Left ventricle myocardium inferior (tissue), 1 donor: ENCODE measurements at regions not wholly inside any gene's neighbourhood (a gene's known extent, or its start where the extent isn't known, plus 50 kb on each side); places are given as distances from the start of the nearest gene placed in this dataset.

Experiments
- DNase-seq: peaks from one replicate; pipeline ENCODE4 v3.0.0-alpha.2; 2020
- H3K27ac ChIP-seq: fragments of 200-600 bp; replicated peaks from 2 replicates; pipeline ENCODE4 v1.8.0; 2021
- H3K27me3 ChIP-seq: fragments of 200-600 bp; 2 replicates; pipeline ENCODE4 v1.8.0; 2021; ENCODE audit warnings: low read depth
- H3K36me3 ChIP-seq: fragments of 200-600 bp; 2 replicates; pipeline ENCODE4 v1.8.0; 2021
- H3K4me1 ChIP-seq: fragments of 200-600 bp; 2 replicates; pipeline ENCODE4 v1.8.0; 2021
- H3K4me3 ChIP-seq: fragments of 200-600 bp; 2 replicates; pipeline ENCODE4 v1.8.0; 2021; ENCODE audit warnings: mild to moderate bottlenecking, moderate library complexity
- H3K9me3 ChIP-seq: fragments of 200-600 bp; replicated peaks from 2 replicates; pipeline ENCODE4 v1.8.0; 2021
- intact Hi-C: fragments of 100-400 bp; cut with micrococcal nuclease; formaldehyde crosslinking; loops from one replicate; pipeline ENCODE4 v1.11.0; 2022
- TF ChIP-seq, protein P1 (sequence below): fragments of 200-600 bp; IDR thresholded peaks from 2 replicates; pipeline ENCODE4 v1.8.0; 2021; ENCODE audit warnings: antibody characterized with exemption, mild to moderate bottlenecking, borderline replicate concordance
- donor health status: DM: no; HTN: yes; CAD: no; lungs with severe emphysema.

DNA sequence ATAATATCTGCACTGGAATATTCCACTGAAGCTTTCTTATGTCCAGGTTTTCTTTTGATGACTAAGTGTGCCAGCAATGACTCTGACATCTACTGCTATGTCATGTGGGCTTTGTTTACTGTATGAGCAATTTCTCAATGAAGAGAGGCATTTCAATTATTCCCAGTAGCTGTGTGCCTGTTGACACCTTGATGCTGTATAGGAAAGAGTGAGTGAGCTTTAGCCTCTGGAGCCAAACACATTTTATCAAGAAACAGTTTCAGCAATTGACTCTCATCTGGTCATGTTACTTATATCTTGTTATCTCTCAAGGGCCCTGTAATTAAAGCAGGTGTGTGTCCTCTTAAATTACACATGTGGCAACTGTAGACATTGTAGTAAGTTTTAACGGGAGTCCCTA lies 493.2 kb upstream of the FANCL start:
- H3K27me3 ChIP-seq, result peaks cover 8% of the 10 kb centered on the region
- no peak overlapping the region for H3K4me3 ChIP-seq
- TF ChIP-seq, protein P1, sequence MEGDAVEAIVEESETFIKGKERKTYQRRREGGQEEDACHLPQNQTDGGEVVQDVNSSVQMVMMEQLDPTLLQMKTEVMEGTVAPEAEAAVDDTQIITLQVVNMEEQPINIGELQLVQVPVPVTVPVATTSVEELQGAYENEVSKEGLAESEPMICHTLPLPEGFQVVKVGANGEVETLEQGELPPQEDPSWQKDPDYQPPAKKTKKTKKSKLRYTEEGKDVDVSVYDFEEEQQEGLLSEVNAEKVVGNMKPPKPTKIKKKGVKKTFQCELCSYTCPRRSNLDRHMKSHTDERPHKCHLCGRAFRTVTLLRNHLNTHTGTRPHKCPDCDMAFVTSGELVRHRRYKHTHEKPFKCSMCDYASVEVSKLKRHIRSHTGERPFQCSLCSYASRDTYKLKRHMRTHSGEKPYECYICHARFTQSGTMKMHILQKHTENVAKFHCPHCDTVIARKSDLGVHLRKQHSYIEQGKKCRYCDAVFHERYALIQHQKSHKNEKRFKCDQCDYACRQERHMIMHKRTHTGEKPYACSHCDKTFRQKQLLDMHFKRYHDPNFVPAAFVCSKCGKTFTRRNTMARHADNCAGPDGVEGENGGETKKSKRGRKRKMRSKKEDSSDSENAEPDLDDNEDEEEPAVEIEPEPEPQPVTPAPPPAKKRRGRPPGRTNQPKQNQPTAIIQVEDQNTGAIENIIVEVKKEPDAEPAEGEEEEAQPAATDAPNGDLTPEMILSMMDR, result no peak
- no peak for DNase-seq
- H3K27ac ChIP-seq, result no peak overlapping the region
- H3K9me3 ChIP-seq, result no peaks in the 10 kb centered on the region
- intact Hi-C loops, result no loop called here
- no peaks in the 10 kb centered on the region for H3K4me1 ChIP-seq
- no peaks in the 10 kb centered on the region for H3K36me3 ChIP-seq

DNA sequence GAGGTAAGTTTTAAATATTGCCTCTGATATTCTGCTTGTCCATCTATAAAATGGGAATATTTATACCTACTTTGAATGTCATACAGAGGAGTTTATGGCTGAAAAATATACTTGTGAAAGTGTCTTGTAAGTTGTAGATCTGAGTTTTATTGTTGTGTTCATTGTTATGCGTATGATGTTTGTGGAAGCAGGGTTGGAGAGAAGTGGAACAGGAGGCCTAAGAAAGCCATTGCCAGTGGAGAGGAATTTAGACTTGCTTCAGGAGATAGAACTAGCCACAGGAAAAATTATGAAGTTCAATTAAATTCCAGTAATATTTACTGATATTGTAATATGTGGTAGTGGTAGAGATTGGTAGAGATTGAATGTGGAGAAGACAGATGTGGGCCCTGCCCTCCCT lies 491.9 kb upstream of the FANCL start:
- no peak overlapping the region for H3K27ac ChIP-seq
- TF ChIP-seq, protein P1, result no peak
- DNase-seq, result no peak
- no peak overlapping the region for H3K4me3 ChIP-seq
- H3K27me3 ChIP-seq, result peaks cover 8% of the 10 kb centered on the region
- no peaks in the 10 kb centered on the region for H3K36me3 ChIP-seq
- H3K4me1 ChIP-seq, result no peaks in the 10 kb centered on the region
- no peaks in the 10 kb centered on the region for H3K9me3 ChIP-seq
- intact Hi-C loops, result no loop called here

DNA sequence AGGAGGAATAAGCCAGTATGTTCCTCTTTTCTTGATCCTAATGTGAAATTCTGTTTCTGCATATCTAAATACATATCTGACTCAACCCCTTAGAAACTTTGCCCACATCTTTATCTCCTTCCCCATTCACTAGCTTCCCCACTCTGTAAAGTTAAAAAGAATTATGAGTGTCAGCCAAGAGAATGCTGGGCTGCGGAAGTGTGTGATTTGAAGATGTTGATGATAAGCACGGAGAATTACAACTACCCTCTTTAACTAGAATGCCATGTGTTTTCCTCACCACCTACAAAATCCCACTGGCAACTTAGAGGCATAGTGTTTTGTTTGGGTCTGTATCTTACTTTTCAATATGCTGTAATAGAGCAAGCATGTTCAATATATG lies 490.4 kb upstream of the FANCL start:
- Histone ChIP-seq H3K9me3 (no peaks in the 10 kb centered on the region), H3K27ac (no peak overlapping the region), H3K4me3 (no peak overlapping the region), H3K36me3 (no peaks in the 10 kb centered on the region), H3K27me3 (peaks cover 4% of the 10 kb centered on the region), H3K4me1 (no peaks in the 10 kb centered on the region)
- DNase-seq, result no peak
- intact Hi-C loops, result no loop called here
- TF ChIP-seq, protein P1, result no peak

DNA sequence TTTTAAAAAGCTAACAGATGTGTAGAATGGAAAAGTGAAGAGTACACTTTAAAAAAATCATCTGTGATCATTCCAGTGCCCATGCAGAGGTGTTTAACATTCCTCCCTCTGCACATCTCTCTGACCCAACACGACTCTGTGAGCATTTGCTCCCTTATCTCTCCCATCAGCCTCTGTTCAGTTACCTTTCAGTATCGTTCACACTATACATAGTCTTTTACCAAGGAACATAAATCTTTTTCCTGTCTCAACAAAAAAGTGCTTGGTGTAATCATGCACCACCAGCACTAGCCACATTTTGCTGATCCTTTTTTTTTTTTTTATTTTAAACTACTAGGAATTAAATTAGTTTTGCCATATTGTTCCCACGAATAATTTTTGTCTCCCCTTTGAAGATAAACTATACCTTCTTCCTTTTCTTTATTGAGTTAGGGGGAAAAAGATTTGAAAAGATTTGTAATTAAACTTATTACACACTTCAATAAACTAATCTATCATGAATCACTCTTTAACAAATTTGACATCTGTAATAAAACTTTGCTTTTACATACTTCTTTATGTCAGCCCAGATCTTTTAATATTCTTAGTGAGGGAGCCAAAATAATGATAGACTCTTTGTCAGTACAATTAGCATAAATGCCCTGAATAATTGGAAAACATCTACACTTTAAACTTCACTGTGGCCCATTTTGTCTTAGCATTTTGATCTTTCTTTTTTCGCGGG lies 489.8 kb upstream of the FANCL start:
- Histone ChIP-seq H3K36me3 (no peaks in the 10 kb centered on the region), H3K4me1 (no peaks in the 10 kb centered on the region), H3K9me3 (no peaks in the 10 kb centered on the region), H3K4me3 (no peak overlapping the region), H3K27me3 (no peaks in the 10 kb centered on the region), H3K27ac (no peak overlapping the region)
- no peak for DNase-seq
- TF ChIP-seq, protein P1, result no peak
- intact Hi-C loops, result no loop called here

DNA sequence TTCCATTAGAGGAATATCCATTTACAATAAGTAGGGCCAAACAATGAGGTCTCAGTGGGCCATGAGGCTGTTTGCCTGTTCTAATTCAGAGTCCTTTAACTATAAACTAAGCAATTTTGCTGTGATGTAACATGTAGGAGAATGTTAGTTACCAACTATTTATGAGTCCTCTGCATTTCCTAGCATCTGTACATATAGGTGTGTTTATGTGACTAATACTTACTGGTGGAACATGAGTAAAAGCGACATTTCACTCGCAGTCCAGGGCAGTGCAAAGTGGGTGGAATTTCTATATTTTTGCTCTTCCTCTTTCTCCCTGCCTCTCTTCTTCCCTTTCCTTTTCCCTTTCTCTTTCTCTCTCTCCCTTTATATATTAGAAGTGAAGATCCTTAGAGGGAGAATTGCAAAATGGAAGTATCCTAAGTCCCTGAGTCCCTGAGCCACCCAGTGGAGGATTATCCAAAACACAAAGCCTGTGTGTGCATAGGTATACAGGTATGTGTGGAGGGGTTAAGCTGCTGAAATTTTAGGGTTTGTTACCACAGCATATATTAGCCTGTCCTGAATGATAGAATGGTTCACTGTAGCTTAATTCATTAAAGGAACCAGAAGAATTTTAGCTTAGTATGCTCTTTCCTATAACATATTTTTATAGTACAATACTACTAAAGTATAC lies 487.0 kb upstream of the FANCL start:
- no peaks in the 10 kb centered on the region for H3K27me3 ChIP-seq
- intact Hi-C loops, result no loop called here
- TF ChIP-seq, protein P1, result no peak
- no peak for DNase-seq
- H3K9me3 ChIP-seq, result no peaks in the 10 kb centered on the region
- H3K4me1 ChIP-seq, result no peaks in the 10 kb centered on the region
- no peak overlapping the region for H3K4me3 ChIP-seq
- H3K27ac ChIP-seq, result no peak overlapping the region
- H3K36me3 ChIP-seq, result no peaks in the 10 kb centered on the region
